GM23338 (cell line): ENCODE measurements at regions not wholly inside any gene's neighbourhood (a gene's known extent, or its start where the extent isn't known, plus 50 kb on each side); places are given as distances from the start of the nearest gene placed in this dataset.

Experiments used
- ATAC-seq: fragments of 200-7000 bp; cut with Tn5 transposase; 3 replicates; pipeline ENCODE4 v1.9.1; 2020
- DNase-seq: peaks from one replicate; pipeline ENCODE4 v3.0.0-alpha.2; 2015; ENCODE audit warnings: low spot score
- H2AFZ ChIP-seq: fragments of 200-600 bp; sonication (generic); 2 replicates; pipeline ENCODE4 v1.8.0; 2016; ENCODE audit warnings: antibody characterized with exemption, mild to moderate bottlenecking, moderate library complexity
- H3F3A ChIP-seq: fragments of 200-600 bp; sonication (generic); replicated peaks from 2 replicates; pipeline ENCODE4 v1.8.0; 2017; ENCODE audit warnings: antibody characterized with exemption, mixed run types, low read depth
- H3K27ac ChIP-seq: fragments of 200-600 bp; sonication (generic); 2 replicates; pipeline ENCODE4 v1.6.1; 2016; ENCODE audit warnings: low read depth
- H3K27me3 ChIP-seq: fragments of 200-600 bp; sonication (generic); 2 replicates; pipeline ENCODE4 v1.8.0; 2016; ENCODE audit warnings: mild to moderate bottlenecking, mixed run types, moderate library complexity; ENCODE audit not compliant: insufficient read depth
- H3K36me3 ChIP-seq: fragments of 200-600 bp; sonication (generic); 2 replicates; pipeline ENCODE4 v1.8.0; 2016; ENCODE audit warnings: mild to moderate bottlenecking; ENCODE audit not compliant: insufficient read depth
- H3K4me1 ChIP-seq: fragments of 200-600 bp; sonication (generic); 2 replicates; pipeline ENCODE4 v1.8.0; 2016; ENCODE audit warnings: mild to moderate bottlenecking, moderate library complexity; ENCODE audit not compliant: insufficient read depth
- H3K4me2 ChIP-seq: fragments of 200-600 bp; sonication (generic); 2 replicates; pipeline ENCODE4 v1.7.1; 2017; ENCODE audit warnings: mixed run types
- H3K4me3 ChIP-seq: fragments of 200-600 bp; sonication (generic); 2 replicates; pipeline ENCODE4 v1.6.1; 2016; ENCODE audit warnings: mixed run types
- H3K79me2 ChIP-seq: fragments of 200-600 bp; sonication (generic); replicated peaks from 2 replicates; pipeline ENCODE4 v1.8.0; 2017; ENCODE audit warnings: mild to moderate bottlenecking; ENCODE audit not compliant: insufficient read depth
- H3K9me2 ChIP-seq: fragments of 200-600 bp; sonication (generic); 2 replicates; pipeline ENCODE4 v1.8.0; 2017; ENCODE audit not compliant: insufficient read depth
- H4K20me1 ChIP-seq: fragments of 200-600 bp; sonication (generic); replicated peaks from 2 replicates; pipeline ENCODE4 v1.8.0; 2017; ENCODE audit warnings: mild to moderate bottlenecking; ENCODE audit not compliant: insufficient read depth
- H3K27ac Mint-ChIP-seq: 2 replicates; pipeline ENCODE4 v1.8.0; 2020; ENCODE audit warnings: inconsistent platforms, mild to moderate bottlenecking, moderate library complexity, mixed read lengths
- H3K27me3 Mint-ChIP-seq: 3 replicates; pipeline ENCODE4 v1.8.0; 2022; ENCODE audit warnings: low read depth, mild to moderate bottlenecking, moderate library complexity, mixed read lengths, inconsistent platforms; ENCODE audit not compliant: insufficient read depth, poor library complexity
- H3K36me3 Mint-ChIP-seq: 3 replicates; pipeline ENCODE4 v1.8.0; 2021; ENCODE audit warnings: low read depth, mild to moderate bottlenecking, inconsistent platforms, moderate library complexity, mixed read lengths
- H3K4me1 Mint-ChIP-seq: 3 replicates; pipeline ENCODE4 v1.8.0; 2020; ENCODE audit warnings: mild to moderate bottlenecking, inconsistent platforms, mixed read lengths
- H3K4me3 Mint-ChIP-seq: 3 replicates; pipeline ENCODE4 v1.8.0; 2021; ENCODE audit warnings: moderate library complexity, mild to moderate bottlenecking, inconsistent platforms, mixed read lengths
- H3K9me3 Mint-ChIP-seq: 3 replicates; pipeline ENCODE4 v1.8.0; 2020; ENCODE audit warnings: moderate library complexity, mild to moderate bottlenecking, inconsistent platforms, mixed read lengths
- CREB1 ChIP-seq: fragments of 250-450 bp; sonication (Bioruptor Pico); IDR thresholded peaks from 2 replicates; pipeline ENCODE4 v1.5.0; 2020; ENCODE audit warnings: low read depth, mild to moderate bottlenecking, moderate library complexity
- CTCF ChIP-seq, 2 experiments: fragments of 200-600 bp in 1 of 2; sonication (generic) in 1 of 2; conservative IDR thresholded peaks; 2 replicates each; pipeline versions ENCODE4 v1.5.1 to v1.6.1; 2016 to 2017; ENCODE audit warnings: antibody characterized with exemption in 2 of 2, low read depth in 2 of 2, mild to moderate bottlenecking in 2 of 2, moderate library complexity in 1 of 2
- ETS1 ChIP-seq: IDR thresholded peaks from 2 replicates; pipeline ENCODE4 v1.6.1; 2016; ENCODE audit warnings: antibody characterized with exemption
- EZH2 ChIP-seq: fragments of 200-600 bp; sonication (generic); IDR thresholded peaks from one replicate; pipeline ENCODE4 v1.8.0; 2017; ENCODE audit warnings: antibody characterized with exemption, mild to moderate bottlenecking, low read depth; ENCODE audit not compliant: unreplicated experiment
- EZH2phosphoT487 ChIP-seq: fragments of 200-600 bp; sonication (generic); IDR thresholded peaks from one replicate; pipeline ENCODE4 v1.8.1; 2018; ENCODE audit warnings: antibody characterized with exemption; ENCODE audit not compliant: unreplicated experiment
- JUNB ChIP-seq: IDR thresholded peaks from one replicate; pipeline ENCODE4 v1.6.1; 2016; ENCODE audit warnings: antibody characterized with exemption; ENCODE audit not compliant: unreplicated experiment
- NANOG ChIP-seq: IDR thresholded peaks from 2 replicates; pipeline ENCODE4 v1.6.1; 2016; ENCODE audit warnings: antibody characterized with exemption, borderline replicate concordance
- POLR2AphosphoS5 ChIP-seq: IDR thresholded peaks from 2 replicates; pipeline ENCODE4 v1.6.1; 2016; ENCODE audit warnings: antibody characterized with exemption, low read depth
- STAT1 ChIP-seq: IDR thresholded peaks from one replicate; pipeline ENCODE4 v1.6.1; 2016; ENCODE audit warnings: antibody characterized with exemption; ENCODE audit not compliant: unreplicated experiment
- ZNF114 ChIP-seq: fragments of 250-450 bp; sonication (Bioruptor Pico); IDR thresholded peaks from 2 replicates; pipeline ENCODE4 v1.5.0; 2020; ENCODE audit warnings: mild to moderate bottlenecking, moderate library complexity
- ZNF331 ChIP-seq: fragments of 250-450 bp; sonication (Bioruptor Pico); IDR thresholded peaks from 2 replicates; pipeline ENCODE4 v1.5.0; 2020; ENCODE audit warnings: low read depth, mild to moderate bottlenecking, moderate library complexity
- ZNF462 ChIP-seq: fragments of 250-450 bp; sonication (Bioruptor Pico); IDR thresholded peaks from 2 replicates; pipeline ENCODE4 v1.5.0; 2020; ENCODE audit warnings: mild to moderate bottlenecking, moderate library complexity

- DNase-seq (no peak), ATAC-seq (no peak)
- H3K36me3 ChIP-seq: no peaks in the 10 kb centered on the region
- Mint-ChIP-seq H3K27me3 (no peaks in the 10 kb centered on the region), H3K4me1 (peaks cover 11% of the 10 kb centered on the region; the same call in 2 of the 3 replicates), H3K4me3 (no peak overlapping the region), H3K36me3 (no peaks in the 10 kb centered on the region), H3K27ac (no peak overlapping the region), H3K9me3 (no peaks in the 10 kb centered on the region)
- H3K4me1 ChIP-seq: peaks cover 8% of the 10 kb centered on the region
- H3K27me3 ChIP-seq: no peaks in the 10 kb centered on the region
- H3K9me2 ChIP-seq: no peaks in the 10 kb centered on the region
- no peak overlapping the region for H2AFZ ChIP-seq
- no peaks in the 10 kb centered on the region for H3K79me2 ChIP-seq
- H3K27ac ChIP-seq: no peak overlapping the region
- TF ChIP-seq CREB1 (CRISPR knock-in tag) (no peak), JUNB (no peak), POLR2AphosphoS5 (no peak), ZNF114 (CRISPR knock-in tag) (no peak), STAT1 (no peak), EZH2phosphoT487 (no peak), ETS1 (no peak), EZH2 (no peak)
- no peaks in the 10 kb centered on the region for H4K20me1 ChIP-seq
- no peak overlapping the region for H3K4me2 ChIP-seq
- H3K4me3 ChIP-seq: no peak overlapping the region
- H3F3A ChIP-seq: no peaks in the 10 kb centered on the region
Measured at GRCh38 chr2:143954186-143954585, 565.7 kb downstream of the ZEB2 start.

GRCh38 chr2:143953451-143954030 is 566.4 kb downstream of the ZEB2 start:
- H3K27ac Mint-ChIP-seq: no peak overlapping the region
- Histone ChIP-seq H3K9me2 (no peaks in the 10 kb centered on the region), H3K27ac (no peak overlapping the region), H3K4me2 (no peak overlapping the region), H3K36me3 (no peaks in the 10 kb centered on the region), H3K27me3 (no peaks in the 10 kb centered on the region), H4K20me1 (no peaks in the 10 kb centered on the region), H2AFZ (no peak overlapping the region), H3K4me1 (peaks cover 8% of the 10 kb centered on the region), H3K79me2 (no peaks in the 10 kb centered on the region), H3K4me3 (no peak overlapping the region), H3F3A (no peaks in the 10 kb centered on the region)
- DNase-seq: no peak
- H3K9me3 Mint-ChIP-seq: no peaks in the 10 kb centered on the region
- no peak overlapping the region for H3K4me3 Mint-ChIP-seq
- H3K36me3 Mint-ChIP-seq: no peaks in the 10 kb centered on the region
- H3K4me1 Mint-ChIP-seq: peaks cover 13% of the 10 kb centered on the region; the same call in 2 of the 3 replicates
- no peaks in the 10 kb centered on the region for H3K27me3 Mint-ChIP-seq
- no peak for ATAC-seq
- no peak for TF ChIP-seq CTCF (conservative IDR thresholded peaks at IDR 0.05; ENCODE audit: low read depth in 2 of 2)
- no peak for TF ChIP-seq CREB1 (CRISPR knock-in tag)
- TF ChIP-seq ETS1: no peak
- no peak for TF ChIP-seq ZNF462
- TF ChIP-seq EZH2phosphoT487: no peak
- TF ChIP-seq ZNF331 (CRISPR knock-in tag): no peak
- no peak for TF ChIP-seq NANOG
- no peak for TF ChIP-seq ZNF114 (CRISPR knock-in tag)
